ENCODE measurements at regions not wholly inside any gene's neighbourhood (a gene's known extent, or its start where the extent isn't known, plus 50 kb on each side); places are given as distances from the start of the nearest gene placed in this dataset.

DNA sequence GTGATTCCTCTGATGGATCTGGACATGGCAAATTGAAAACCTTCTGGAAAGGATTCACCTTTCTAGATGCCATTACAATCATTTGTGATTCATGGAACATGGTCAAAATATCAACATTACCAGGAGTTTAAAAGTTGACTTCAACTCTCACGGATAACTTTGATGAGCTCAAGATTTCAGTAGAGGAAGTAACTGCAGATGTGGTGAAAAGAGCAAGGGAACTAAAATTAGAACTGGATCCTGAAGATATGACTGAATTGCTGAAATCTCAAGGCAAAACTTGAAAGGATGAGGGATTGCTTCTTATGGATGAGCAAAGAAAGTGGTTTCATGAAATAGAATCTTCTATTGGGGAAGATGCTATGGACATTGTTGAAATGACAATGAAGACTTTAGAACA, 293.6 kb downstream of the ARHGAP12 start (continued):
- TF ChIP-seq, protein P1, sequence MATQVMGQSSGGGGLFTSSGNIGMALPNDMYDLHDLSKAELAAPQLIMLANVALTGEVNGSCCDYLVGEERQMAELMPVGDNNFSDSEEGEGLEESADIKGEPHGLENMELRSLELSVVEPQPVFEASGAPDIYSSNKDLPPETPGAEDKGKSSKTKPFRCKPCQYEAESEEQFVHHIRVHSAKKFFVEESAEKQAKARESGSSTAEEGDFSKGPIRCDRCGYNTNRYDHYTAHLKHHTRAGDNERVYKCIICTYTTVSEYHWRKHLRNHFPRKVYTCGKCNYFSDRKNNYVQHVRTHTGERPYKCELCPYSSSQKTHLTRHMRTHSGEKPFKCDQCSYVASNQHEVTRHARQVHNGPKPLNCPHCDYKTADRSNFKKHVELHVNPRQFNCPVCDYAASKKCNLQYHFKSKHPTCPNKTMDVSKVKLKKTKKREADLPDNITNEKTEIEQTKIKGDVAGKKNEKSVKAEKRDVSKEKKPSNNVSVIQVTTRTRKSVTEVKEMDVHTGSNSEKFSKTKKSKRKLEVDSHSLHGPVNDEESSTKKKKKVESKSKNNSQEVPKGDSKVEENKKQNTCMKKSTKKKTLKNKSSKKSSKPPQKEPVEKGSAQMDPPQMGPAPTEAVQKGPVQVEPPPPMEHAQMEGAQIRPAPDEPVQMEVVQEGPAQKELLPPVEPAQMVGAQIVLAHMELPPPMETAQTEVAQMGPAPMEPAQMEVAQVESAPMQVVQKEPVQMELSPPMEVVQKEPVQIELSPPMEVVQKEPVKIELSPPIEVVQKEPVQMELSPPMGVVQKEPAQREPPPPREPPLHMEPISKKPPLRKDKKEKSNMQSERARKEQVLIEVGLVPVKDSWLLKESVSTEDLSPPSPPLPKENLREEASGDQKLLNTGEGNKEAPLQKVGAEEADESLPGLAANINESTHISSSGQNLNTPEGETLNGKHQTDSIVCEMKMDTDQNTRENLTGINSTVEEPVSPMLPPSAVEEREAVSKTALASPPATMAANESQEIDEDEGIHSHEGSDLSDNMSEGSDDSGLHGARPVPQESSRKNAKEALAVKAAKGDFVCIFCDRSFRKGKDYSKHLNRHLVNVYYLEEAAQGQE (IDR thresholded peaks at IDR 0.05): no peak
- TF ChIP-seq HNF4G (IDR thresholded peaks at IDR 0.05) (no peak), RAD21 (IDR thresholded peaks at IDR 0.05) (no peak), NR2F2 (IDR thresholded peaks at IDR 0.05) (no peak)

- no peak for TF ChIP-seq MAX (IDR thresholded peaks at IDR 0.05)
- no peak for TF ChIP-seq RXRA (IDR thresholded peaks at IDR 0.05)
- TF ChIP-seq HNF4G (IDR thresholded peaks at IDR 0.05): no peak
- no peak for TF ChIP-seq SP1 (IDR thresholded peaks at IDR 0.05)
- no peak for TF ChIP-seq FOXA1 (IDR thresholded peaks at IDR 0.05)
- TF ChIP-seq, protein P1 (IDR thresholded peaks at IDR 0.05): no peak
- no peak for TF ChIP-seq NR2F2 (IDR thresholded peaks at IDR 0.05)
- no peak for TF ChIP-seq TAF1 (conservative IDR thresholded peaks at IDR 0.05)
- TF ChIP-seq, protein P2, sequence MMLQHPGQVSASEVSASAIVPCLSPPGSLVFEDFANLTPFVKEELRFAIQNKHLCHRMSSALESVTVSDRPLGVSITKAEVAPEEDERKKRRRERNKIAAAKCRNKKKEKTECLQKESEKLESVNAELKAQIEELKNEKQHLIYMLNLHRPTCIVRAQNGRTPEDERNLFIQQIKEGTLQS (IDR thresholded peaks at IDR 0.05): no peak
- TF ChIP-seq, protein P3, sequence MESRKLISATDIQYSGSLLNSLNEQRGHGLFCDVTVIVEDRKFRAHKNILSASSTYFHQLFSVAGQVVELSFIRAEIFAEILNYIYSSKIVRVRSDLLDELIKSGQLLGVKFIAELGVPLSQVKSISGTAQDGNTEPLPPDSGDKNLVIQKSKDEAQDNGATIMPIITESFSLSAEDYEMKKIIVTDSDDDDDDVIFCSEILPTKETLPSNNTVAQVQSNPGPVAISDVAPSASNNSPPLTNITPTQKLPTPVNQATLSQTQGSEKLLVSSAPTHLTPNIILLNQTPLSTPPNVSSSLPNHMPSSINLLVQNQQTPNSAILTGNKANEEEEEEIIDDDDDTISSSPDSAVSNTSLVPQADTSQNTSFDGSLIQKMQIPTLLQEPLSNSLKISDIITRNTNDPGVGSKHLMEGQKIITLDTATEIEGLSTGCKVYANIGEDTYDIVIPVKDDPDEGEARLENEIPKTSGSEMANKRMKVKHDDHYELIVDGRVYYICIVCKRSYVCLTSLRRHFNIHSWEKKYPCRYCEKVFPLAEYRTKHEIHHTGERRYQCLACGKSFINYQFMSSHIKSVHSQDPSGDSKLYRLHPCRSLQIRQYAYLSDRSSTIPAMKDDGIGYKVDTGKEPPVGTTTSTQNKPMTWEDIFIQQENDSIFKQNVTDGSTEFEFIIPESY (IDR thresholded peaks at IDR 0.05): no peak
- no peak for TF ChIP-seq JUND (IDR thresholded peaks at IDR 0.05)
- TF ChIP-seq EGR1 (IDR thresholded peaks at IDR 0.05; ENCODE audit: low read depth in 2 of 2): no peak
- no peak for TF ChIP-seq RAD21 (IDR thresholded peaks at IDR 0.05)
- TF ChIP-seq YY1 (IDR thresholded peaks at IDR 0.05): no peak
- no peak for TF ChIP-seq GABPA (IDR thresholded peaks at IDR 0.05 in 1 of 2, conservative IDR thresholded peaks at IDR 0.05 in 1 of 2)
- TF ChIP-seq HNF4A (conservative IDR thresholded peaks at IDR 0.05): no peak
- no peak for TF ChIP-seq CTCF (IDR thresholded peaks at IDR 0.05; ENCODE audit: low read depth, low read length, missing input control)
- no peak for TF ChIP-seq FOXA2 (IDR thresholded peaks at IDR 0.05)
- Histone ChIP-seq H3K27me3 (ENCODE audit: control insufficient read depth in 4 of 4, insufficient read depth in 4 of 4, low read length in 3 of 4) (no peaks in the 10 kb centered on the region), H3K4me1 (ENCODE audit: control insufficient read depth in 4 of 4, insufficient read depth in 4 of 4, low read length in 3 of 4) (no peaks in the 10 kb centered on the region), H3K36me3 (ENCODE audit: control insufficient read depth in 4 of 4, insufficient read depth in 3 of 4, low read depth in 1 of 4, low read length in 3 of 4) (no peaks in the 10 kb centered on the region), H3K4me3 (ENCODE audit: low read depth in 1 of 3, low read length in 3 of 3) (no peak overlapping the region), H3K9ac (ENCODE audit: low read depth in 1 of 2, low read length in 2 of 2) (no peak overlapping the region), H3K27ac (ENCODE audit: low read depth in 1 of 2, low read length in 2 of 2) (no peak overlapping the region), H3K9me3 (ENCODE audit: control insufficient read depth in 4 of 4, low read length in 3 of 4) (peaks cover 0 to 9% (median under 1%) of the 10 kb centered on the region in 4 donors)
- no peak for DNase-seq (ENCODE audit: low spot score)
- 56% methylated on average over 4 of the region's 4 CpGs for WGBS
Observed at GRCh38 chr10:31630861-31631567, 297.6 kb downstream of the ARHGAP12 start.
